ENCODE measurements at regions not wholly inside any gene's neighbourhood (a gene's known extent, or its start where the extent isn't known, plus 50 kb on each side); places are given as distances from the start of the nearest gene placed in this dataset.

- no peak overlapping the region for H3K27ac ChIP-seq (ENCODE audit: low read depth, low read length)
- WGBS, 3 donors = 0 to 98% (median 50%) methylated on average over 1 of the region's 1 CpG
These were observed 185.8 kb upstream of the TLE3 start for GRCh38 chr15:70283511-70283910.

- no peak overlapping the region for H3K27ac ChIP-seq (ENCODE audit: low read depth, low read length)
- 56 to 82% (median 57%) methylated on average over 4 of the region's 4 CpGs for WGBS, 3 donors
These were observed 184.1 kb upstream of the TLE3 start for GRCh38 chr15:70281811-70282307.

- H3K27ac ChIP-seq (ENCODE audit: low read depth, low read length) = no peak overlapping the region
- 84 to 89% (median 85%) methylated on average over 3 of the region's 3 CpGs for WGBS, 3 donors
These were observed 183.6 kb upstream of the TLE3 start for GRCh38 chr15:70281261-70281810.

GRCh38 chr15:70280781-70281180, 183.1 kb upstream of the TLE3 start:
- no peak overlapping the region for H3K27ac ChIP-seq (ENCODE audit: low read depth, low read length)
- WGBS, 3 donors = 80 to 87% (median 82%) methylated on average over 6 of the region's 6 CpGs

- 79 to 88% (median 85%) methylated on average over 6 of the region's 6 CpGs for WGBS, 3 donors
- no peak overlapping the region for H3K27ac ChIP-seq (ENCODE audit: low read depth, low read length)
These were observed 181.4 kb upstream of the TLE3 start for GRCh38 chr15:70279096-70279495.

GRCh38 chr15:70278644-70279043, 180.9 kb upstream of the TLE3 start:
- WGBS, 3 donors = 83 to 86% (median 85%) methylated on average over 7 of the region's 7 CpGs
- no peak overlapping the region for H3K27ac ChIP-seq (ENCODE audit: low read depth, low read length)

- no peak overlapping the region for H3K27ac ChIP-seq (ENCODE audit: low read depth, low read length)
- WGBS, 3 donors = 95 to 99% (median 96%) methylated on average over 8 of the region's 8 CpGs
These were observed 179.8 kb upstream of the TLE3 start for GRCh38 chr15:70277556-70277955.

GRCh38 chr15:70276401-70276800, 178.7 kb upstream of the TLE3 start:
- WGBS, 3 donors = 87 to 96% (median 88%) methylated on average over 3 of the region's 3 CpGs
- no peak overlapping the region for H3K27ac ChIP-seq (ENCODE audit: low read depth, low read length)

- H3K27ac ChIP-seq (ENCODE audit: low read depth, low read length) = no peak overlapping the region
- 90 to 96% (median 93%) methylated on average over 8 of the region's 8 CpGs for WGBS, 3 donors
These were observed 177.9 kb upstream of the TLE3 start for GRCh38 chr15:70275461-70276138.

- H3K27ac ChIP-seq (ENCODE audit: low read depth, low read length) = no peak overlapping the region
- 80 to 91% (median 83%) methylated on average over 4 of the region's 4 CpGs for WGBS, 3 donors
These were observed 177.2 kb upstream of the TLE3 start for GRCh38 chr15:70274908-70275307.

- H3K27ac ChIP-seq (ENCODE audit: low read depth, low read length) = no peak overlapping the region
- 83 to 99% (median 86%) methylated on average over 3 of the region's 3 CpGs for WGBS, 3 donors
These were observed 176.7 kb upstream of the TLE3 start for GRCh38 chr15:70274255-70274880.

- no peak overlapping the region for H3K27ac ChIP-seq (ENCODE audit: low read depth, low read length)
- WGBS, 3 donors = 89 to 93% (median 91%) methylated on average over 3 of the region's 3 CpGs
These were observed 176.1 kb upstream of the TLE3 start for GRCh38 chr15:70273808-70274207.

GRCh38 chr15:70272565-70273355, 175.0 kb upstream of the TLE3 start:
- no peak overlapping the region for H3K27ac ChIP-seq (ENCODE audit: low read depth, low read length)
- WGBS, 3 donors = 94 to 97% (median 96%) methylated on average over 10 of the region's 10 CpGs

- H3K27ac ChIP-seq (ENCODE audit: low read depth, low read length) = no peak overlapping the region
- WGBS, 3 donors = 22 to 69% (median 25%) methylated on average over 3 of the region's 3 CpGs
These were observed 173.8 kb upstream of the TLE3 start for GRCh38 chr15:70271422-70272088.

- no peak overlapping the region for H3K27ac ChIP-seq (ENCODE audit: low read depth, low read length)
- 31 to 82% (median 45%) methylated on average over 8 of the region's 8 CpGs for WGBS, 3 donors
These were observed 173.0 kb upstream of the TLE3 start for GRCh38 chr15:70270752-70271111.

GRCh38 chr15:70269991-70270751, 172.5 kb upstream of the TLE3 start:
- 35 to 80% (median 36%) methylated on average over 10 of the region's 10 CpGs for WGBS, 3 donors
- no peak overlapping the region for H3K27ac ChIP-seq (ENCODE audit: low read depth, low read length)

- no peak overlapping the region for H3K27ac ChIP-seq (ENCODE audit: low read depth, low read length)
- 86 to 92% (median 91%) methylated on average over 9 of the region's 9 CpGs for WGBS, 3 donors
These were observed 171.7 kb upstream of the TLE3 start for GRCh38 chr15:70269311-70269911.

All from adipose tissue (tissue), 3 donors.